IMR-90 (cell line): ENCODE measurements at regions not wholly inside any gene's neighbourhood (a gene's known extent, or its start where the extent isn't known, plus 50 kb on each side); places are given as distances from the start of the nearest gene placed in this dataset.

Experiments
- ATAC-seq: fragments of 200-7000 bp; cut with Tn5 transposase; 2 replicates; pipeline ENCODE4 v1.9.1; 2020; ENCODE audit warnings: low read depth, mild to moderate bottlenecking, moderate library complexity
- BruUV-seq: library from RNA; stranded (reverse); fragments of 400-500 nt; replicated peaks from 2 replicates; lab custom pipeline; 2021; lab: Mats Ljungman, UMichigan
- CTCF ChIA-PET: fragments of 300-600 bp; formaldehyde crosslinking; extraction: SDS; loops from one replicate; lab custom pipeline; 2021; ENCODE audit warnings: antibody characterized with exemption; lab: Yijun Ruan, JAX
- POLR2A ChIA-PET: fragments of 300-600 bp; sonication (Branson Sonifier 250); formaldehyde crosslinking; loops from one replicate; lab custom pipeline; 2022; ENCODE audit warnings: antibody characterized with exemption; ENCODE audit not compliant: unreplicated experiment; lab: Charles Lee
- DNase-seq: peaks from one replicate; pipeline ENCODE4 v3.0.0; 2013
- H2AFZ ChIP-seq: replicated peaks from 2 replicates; pipeline ENCODE3; 2013; ENCODE audit warnings: low read length, mild to moderate bottlenecking; ENCODE audit not compliant: poor library complexity
- H2AK5ac ChIP-seq: 2 replicates; pipeline ENCODE4 v1.6.1; 2013; ENCODE audit warnings: low read depth, low read length, inconsistent platforms
- H2AK9ac ChIP-seq: replicated peaks from 2 replicates; pipeline ENCODE3; 2013; ENCODE audit warnings: mild to moderate bottlenecking, low read depth, low read length, moderate library complexity; ENCODE audit not compliant: poor library complexity
- H2BK120ac ChIP-seq: 2 replicates; pipeline ENCODE4 v1.6.1; 2013; ENCODE audit warnings: low read depth, low read length, inconsistent platforms
- H2BK15ac ChIP-seq: 3 replicates; pipeline ENCODE4 v1.6.1; 2013; ENCODE audit warnings: low read depth, low read length, inconsistent platforms
- H2BK20ac ChIP-seq: 2 replicates; pipeline ENCODE4 v1.6.1; 2013; ENCODE audit warnings: low read depth, mild to moderate bottlenecking, inconsistent platforms, low read length, moderate library complexity
- H2BK5ac ChIP-seq: 2 replicates; pipeline ENCODE4 v1.6.1; 2013; ENCODE audit warnings: mild to moderate bottlenecking, low read depth, low read length, inconsistent platforms; ENCODE audit not compliant: poor library complexity, severe bottlenecking
- H3K14ac ChIP-seq: replicated peaks from 2 replicates; pipeline ENCODE4 v1.6.1; 2013; ENCODE audit warnings: low read depth, low read length, inconsistent platforms
- H3K18ac ChIP-seq: 2 replicates; pipeline ENCODE4 v1.6.1; 2013; ENCODE audit warnings: low read depth, low read length, control low read depth
- H3K23ac ChIP-seq: 2 replicates; pipeline ENCODE4 v1.6.1; 2013; ENCODE audit warnings: low read depth, low read length, inconsistent platforms
- H3K27ac ChIP-seq: 2 replicates; pipeline ENCODE4 v1.5.1; 2013; ENCODE audit warnings: mild to moderate bottlenecking, control low read depth, low read length; ENCODE audit not compliant: insufficient read depth
- H3K27me3 ChIP-seq: 2 replicates; pipeline ENCODE4 v1.6.1; 2013; ENCODE audit warnings: low read length; ENCODE audit not compliant: control insufficient read depth, insufficient read depth
- H3K36me3 ChIP-seq: 2 replicates; pipeline ENCODE4 v1.6.1; 2013; ENCODE audit warnings: low read length, mixed read lengths; ENCODE audit not compliant: control insufficient read depth, insufficient read depth
- H3K4ac ChIP-seq: 2 replicates; pipeline ENCODE4 v1.6.1; 2013; ENCODE audit warnings: low read depth, low read length, inconsistent platforms
- H3K4me1 ChIP-seq: 2 replicates; pipeline ENCODE4 v1.6.1; 2013; ENCODE audit warnings: low read length, mixed read lengths; ENCODE audit not compliant: control insufficient read depth, insufficient read depth
- H3K4me2 ChIP-seq: 2 replicates; pipeline ENCODE4 v1.6.1; 2013; ENCODE audit warnings: low read depth, mild to moderate bottlenecking, control low read depth, low read length, moderate library complexity
- H3K4me3 ChIP-seq: 2 replicates; pipeline ENCODE4 v1.5.1; 2013; ENCODE audit warnings: low read depth, mild to moderate bottlenecking, control low read depth, low read length, moderate library complexity; ENCODE audit not compliant: insufficient read depth
- H3K56ac ChIP-seq: 2 replicates; pipeline ENCODE4 v1.6.1; 2013; ENCODE audit warnings: low read length, inconsistent platforms; ENCODE audit not compliant: insufficient read depth; ENCODE audit errors: extremely low read depth
- H3K79me1 ChIP-seq, 2 experiments: 2 replicates each; pipeline ENCODE4 v1.6.1; 2013; ENCODE audit warnings: low read length in 2 of 2, inconsistent platforms in 1 of 2, low read depth in 1 of 2
- H3K9ac ChIP-seq: 2 replicates; pipeline ENCODE4 v1.6.1; 2013; ENCODE audit warnings: low read depth, low read length, control low read depth
- H3K9me1 ChIP-seq: 2 replicates; pipeline ENCODE4 v1.6.1; 2013; ENCODE audit warnings: low read length, inconsistent platforms; ENCODE audit not compliant: insufficient read depth
- H3K9me3 ChIP-seq: 2 replicates; pipeline ENCODE4 v1.6.1; 2013; ENCODE audit warnings: low read length; ENCODE audit not compliant: control insufficient read depth, insufficient read depth
- H4K20me1 ChIP-seq: 2 replicates; pipeline ENCODE4 v1.6.1; 2013; ENCODE audit warnings: low read length, inconsistent platforms; ENCODE audit not compliant: insufficient read depth
- H4K5ac ChIP-seq: 2 replicates; pipeline ENCODE4 v1.6.1; 2013; ENCODE audit warnings: mild to moderate bottlenecking, low read depth, low read length, control low read depth
- H4K8ac ChIP-seq, 2 experiments: 2 replicates each; pipeline ENCODE4 v1.6.1; 2013; ENCODE audit warnings: low read depth in 2 of 2, low read length in 2 of 2, control low read depth in 1 of 2, inconsistent platforms in 1 of 2
- H4K91ac ChIP-seq: 2 replicates; pipeline ENCODE4 v1.6.1; 2013; ENCODE audit warnings: low read depth, low read length, inconsistent platforms; ENCODE audit not compliant: insufficient read depth
- CHD1 ChIP-seq: IDR thresholded peaks from 2 replicates; pipeline ENCODE4 v1.6.1; 2012; ENCODE audit warnings: low read depth, low read length, improper control_type of control experiment
- FOS ChIP-seq: fragments of 150-350 bp; IDR thresholded peaks from 2 replicates; pipeline ENCODE4 v1.6.1; 2016; ENCODE audit warnings: low read depth, low read length
- MXI1 ChIP-seq: IDR thresholded peaks from 2 replicates; pipeline ENCODE4 v1.6.1; 2012; ENCODE audit warnings: low read depth, mild to moderate bottlenecking, low read length, moderate library complexity, borderline replicate concordance
- WGBS, 2 experiments: methylation state at CpG; one replicate each; pipeline versions ENCODE4 v1.1.5 to v1.1.7; 2013; ENCODE audit warnings: missing lambda C conversion rate in 2 of 2; ENCODE audit not compliant: insufficient read length in 1 of 2; ENCODE audit errors: extremely low coverage in 2 of 2; 5-methylcytosine and 5-hydroxymethylcytosine counted together
- dilution Hi-C: fragments of 300-500 bp; cut with HindIII; formaldehyde crosslinking; loops from one replicate; pipeline ENCODE4 v1.14.3; 2018; ENCODE audit warnings: low sequenced_read_pairs; ENCODE audit not compliant: unreplicated experiment
- in situ Hi-C: fragments of 300-500 bp; cut with MboI; formaldehyde crosslinking; loops from 3 replicates; pipeline ENCODE4 v1.14.3; 2019; ENCODE audit warnings: low sequenced_read_pairs, inconsistent platforms, mixed read lengths
- intact Hi-C: fragments of 100-400 bp; cut with micrococcal nuclease; formaldehyde crosslinking; loops from 2 replicates; pipeline ENCODE4 v1.10.0; 2022

- H4K8ac ChIP-seq = no peak overlapping the region
- DNase-seq = no peak
- H3K9me1 ChIP-seq = no peaks in the 10 kb centered on the region
- no peak overlapping the region for H4K91ac ChIP-seq
- H2AK5ac ChIP-seq = no peak overlapping the region
- no peak overlapping the region for H3K56ac ChIP-seq
- no peaks in the 10 kb centered on the region for H3K79me1 ChIP-seq
- CTCF ChIA-PET = no interaction called here
- no peaks in the 10 kb centered on the region for H3K4me1 ChIP-seq
- POLR2A ChIA-PET = no interaction called here
- in situ Hi-C loops (no loop called here), intact Hi-C loops (no loop called here), dilution Hi-C loops (no loop called here)
- no peak overlapping the region for H3K23ac ChIP-seq
- H4K5ac ChIP-seq = no peak overlapping the region
- H3K4me2 ChIP-seq = no peak overlapping the region
- BruUV-seq = no TSS peak
- H3K36me3 ChIP-seq = no peaks in the 10 kb centered on the region
- no peak overlapping the region for H2BK20ac ChIP-seq
- no peak overlapping the region for H2BK120ac ChIP-seq
- ATAC-seq = no peak
- no peak overlapping the region for H2BK15ac ChIP-seq
- no peak overlapping the region for H2BK5ac ChIP-seq
- WGBS, 2 experiments = no CpG with 5 or more reads among the region's 9 CpGs
- no peak overlapping the region for H3K14ac ChIP-seq
- no peak overlapping the region for H2AK9ac ChIP-seq
- H3K18ac ChIP-seq = no peak overlapping the region
- H3K9ac ChIP-seq = no peak overlapping the region
- no peak overlapping the region for H3K4ac ChIP-seq
- no peaks in the 10 kb centered on the region for H4K20me1 ChIP-seq
- peaks cover 5% of the 10 kb centered on the region; the same call in 1 of the 2 replicates for H3K9me3 ChIP-seq
- no peak overlapping the region for H2AFZ ChIP-seq
- H3K4me3 ChIP-seq = no peak overlapping the region
- no peaks in the 10 kb centered on the region for H3K27me3 ChIP-seq
- H3K27ac ChIP-seq = no peak overlapping the region
- TF ChIP-seq MXI1 (no peak), CHD1 (no peak), FOS (no peak)
Measured at GRCh38 chr3:53994986-53995603, 103.4 kb upstream of the SELENOK start.
